Mesothelial cell of epicardium (in vitro differentiated cells): ENCODE measurements at regions not wholly inside any gene's neighbourhood (a gene's known extent, or its start where the extent isn't known, plus 50 kb on each side); places are given as distances from the start of the nearest gene placed in this dataset.

Experiments used
- DNase-seq, 2 experiments: peaks; one replicate each; pipeline ENCODE4 v3.0.0; 2021; ENCODE audit warnings: low spot score in 2 of 2; ENCODE audit not compliant: unreplicated experiment in 2 of 2
- H3K27ac Mint-ChIP-seq: 2 replicates; pipeline ENCODE4 v1.8.0; 2021; ENCODE audit warnings: mixed read lengths
- H3K27me3 Mint-ChIP-seq: 2 replicates; pipeline ENCODE4 v1.8.0; 2021; ENCODE audit warnings: low read depth, mixed read lengths
- H3K36me3 Mint-ChIP-seq: 2 replicates; pipeline ENCODE4 v1.8.0; 2021; ENCODE audit warnings: mixed read lengths
- H3K4me1 Mint-ChIP-seq: 2 replicates; pipeline ENCODE4 v1.8.0; 2021; ENCODE audit warnings: mixed read lengths
- H3K4me3 Mint-ChIP-seq: 2 replicates; pipeline ENCODE4 v1.8.0; 2021; ENCODE audit warnings: mild to moderate bottlenecking, moderate library complexity, mixed read lengths
- H3K9me3 Mint-ChIP-seq: 2 replicates; pipeline ENCODE4 v1.8.0; 2021; ENCODE audit warnings: mixed read lengths
- TF ChIP-seq, protein P1 (sequence below): fragments of 200-600 bp; sonication (generic); IDR thresholded peaks from one replicate; pipeline ENCODE4 v1.5.0; 2021; ENCODE audit warnings: antibody characterized with exemption; ENCODE audit not compliant: unreplicated experiment

DNA sequence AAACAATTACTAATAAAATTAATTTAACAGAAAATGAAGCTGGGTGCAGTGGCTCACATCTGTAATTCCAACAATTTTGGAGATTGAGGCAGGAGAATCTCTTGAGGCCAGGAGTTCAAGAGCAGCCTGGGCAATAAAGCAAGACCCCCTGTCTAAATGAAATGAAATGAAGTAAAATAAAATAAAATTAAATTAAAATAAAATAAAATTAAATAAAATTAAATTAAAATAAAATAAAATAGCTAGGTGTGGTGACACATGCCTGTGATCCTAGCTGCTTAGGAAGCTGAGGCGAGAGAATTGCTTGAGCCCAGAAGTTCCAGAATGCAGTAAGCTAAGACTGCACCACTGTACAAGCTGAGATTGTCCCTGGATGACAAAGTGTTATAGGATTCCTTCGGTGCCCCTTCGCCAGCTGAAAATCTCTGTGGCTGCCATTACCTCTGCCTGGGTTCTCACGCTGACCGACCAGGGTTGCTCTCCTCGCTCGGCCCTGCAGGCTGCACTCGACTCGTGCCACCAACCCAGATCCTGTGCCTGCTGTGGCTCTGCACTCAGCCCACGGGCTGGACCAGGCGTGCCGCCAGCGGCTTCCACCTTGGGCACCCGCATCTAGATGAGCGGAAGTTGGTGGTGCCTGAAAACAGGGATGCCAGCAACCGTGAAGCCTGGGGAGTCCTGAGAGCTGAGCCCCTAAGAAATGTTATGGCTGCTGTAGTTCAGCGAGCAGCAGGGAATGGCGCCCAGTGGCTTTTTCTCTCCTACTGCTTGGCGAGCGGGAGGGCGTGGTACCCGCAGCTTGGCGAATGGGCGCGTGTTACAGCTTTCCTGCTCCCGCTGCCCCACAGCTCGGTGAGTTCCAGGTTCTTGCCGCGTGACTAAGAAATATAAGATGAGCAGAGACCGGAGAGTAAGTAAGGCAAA, 539.2 kb upstream of the PCDH9 start:
- DNase-seq, result no peak
- TF ChIP-seq, protein P1, sequence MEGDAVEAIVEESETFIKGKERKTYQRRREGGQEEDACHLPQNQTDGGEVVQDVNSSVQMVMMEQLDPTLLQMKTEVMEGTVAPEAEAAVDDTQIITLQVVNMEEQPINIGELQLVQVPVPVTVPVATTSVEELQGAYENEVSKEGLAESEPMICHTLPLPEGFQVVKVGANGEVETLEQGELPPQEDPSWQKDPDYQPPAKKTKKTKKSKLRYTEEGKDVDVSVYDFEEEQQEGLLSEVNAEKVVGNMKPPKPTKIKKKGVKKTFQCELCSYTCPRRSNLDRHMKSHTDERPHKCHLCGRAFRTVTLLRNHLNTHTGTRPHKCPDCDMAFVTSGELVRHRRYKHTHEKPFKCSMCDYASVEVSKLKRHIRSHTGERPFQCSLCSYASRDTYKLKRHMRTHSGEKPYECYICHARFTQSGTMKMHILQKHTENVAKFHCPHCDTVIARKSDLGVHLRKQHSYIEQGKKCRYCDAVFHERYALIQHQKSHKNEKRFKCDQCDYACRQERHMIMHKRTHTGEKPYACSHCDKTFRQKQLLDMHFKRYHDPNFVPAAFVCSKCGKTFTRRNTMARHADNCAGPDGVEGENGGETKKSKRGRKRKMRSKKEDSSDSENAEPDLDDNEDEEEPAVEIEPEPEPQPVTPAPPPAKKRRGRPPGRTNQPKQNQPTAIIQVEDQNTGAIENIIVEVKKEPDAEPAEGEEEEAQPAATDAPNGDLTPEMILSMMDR, result no peak
- Mint-ChIP-seq H3K27ac (no peak overlapping the region), H3K4me1 (no peaks in the 10 kb centered on the region), H3K27me3 (no peaks in the 10 kb centered on the region), H3K36me3 (peaks cover 1% of the 10 kb centered on the region), H3K4me3 (no peak overlapping the region), H3K9me3 (peaks cover 10% of the 10 kb centered on the region)

DNA sequence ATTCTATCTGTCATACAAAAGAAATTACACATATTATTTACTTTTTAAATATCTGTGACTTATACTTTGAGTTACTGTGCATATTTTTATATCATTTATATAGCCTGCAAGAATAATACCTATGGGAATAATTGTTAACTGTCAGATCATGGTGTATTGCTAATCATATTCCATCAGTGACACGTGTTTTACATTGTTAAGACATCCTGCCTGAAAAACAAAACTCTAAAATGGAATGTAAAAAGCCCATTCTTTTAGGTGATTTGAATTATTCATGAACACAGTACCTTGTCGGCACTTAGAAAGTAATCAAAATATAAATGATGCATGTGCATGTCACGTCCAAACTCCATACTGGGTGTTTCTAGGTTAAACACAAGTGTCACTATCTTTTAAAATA, 533.8 kb upstream of the PCDH9 start:
- Mint-ChIP-seq H3K27me3 (no peaks in the 10 kb centered on the region), H3K9me3 (peaks cover 3% of the 10 kb centered on the region), H3K4me3 (no peak overlapping the region), H3K27ac (no peak overlapping the region), H3K36me3 (no peaks in the 10 kb centered on the region), H3K4me1 (no peaks in the 10 kb centered on the region)
- TF ChIP-seq, protein P1, result no peak
- no peak for DNase-seq

DNA sequence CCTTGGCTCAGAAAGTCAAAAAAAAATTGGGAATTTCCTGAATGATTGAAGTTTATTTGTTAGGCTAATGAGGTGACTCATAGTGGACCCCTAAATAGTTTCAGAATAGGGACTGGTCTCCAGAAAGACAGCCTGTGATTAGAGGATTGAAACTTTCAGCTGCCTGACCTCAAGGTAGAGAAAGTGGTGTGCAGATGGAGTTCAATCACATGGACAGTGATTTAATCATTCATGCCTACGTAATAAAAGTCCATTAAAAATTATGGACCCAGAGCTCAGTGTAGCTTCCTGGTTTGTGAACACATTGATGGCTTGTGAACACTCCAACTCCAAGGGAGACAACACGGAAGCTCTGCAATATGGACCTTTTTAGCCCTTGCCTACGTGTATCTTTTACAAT, 533.2 kb upstream of the PCDH9 start:
- Mint-ChIP-seq H3K9me3 (peaks cover 3% of the 10 kb centered on the region), H3K4me3 (no peak overlapping the region), H3K27me3 (no peaks in the 10 kb centered on the region), H3K27ac (no peak overlapping the region), H3K36me3 (no peaks in the 10 kb centered on the region), H3K4me1 (no peaks in the 10 kb centered on the region)
- TF ChIP-seq, protein P1, result no peak
- DNase-seq, result no peak

DNA sequence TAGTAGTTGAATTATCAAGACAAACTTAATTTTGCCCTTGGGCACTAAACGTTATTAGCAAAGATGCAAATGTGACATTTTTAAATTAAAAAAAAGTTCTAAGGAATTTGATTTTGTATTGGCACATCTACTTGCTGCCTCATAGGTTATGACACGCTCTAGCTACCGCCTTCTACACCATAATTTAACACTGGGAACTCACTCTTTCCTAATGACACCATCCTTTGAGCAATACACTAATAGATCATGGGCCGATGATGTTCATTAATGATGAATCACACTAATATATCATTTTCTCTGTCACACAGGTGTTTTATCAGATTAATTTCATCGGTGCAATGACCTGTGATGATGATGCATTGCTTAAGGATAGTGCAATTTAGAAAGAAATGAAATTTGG, 528.8 kb upstream of the PCDH9 start:
- Mint-ChIP-seq H3K4me1 (peaks cover 3% of the 10 kb centered on the region), H3K27ac (no peak overlapping the region), H3K9me3 (peaks cover 14% of the 10 kb centered on the region), H3K4me3 (no peak overlapping the region), H3K36me3 (no peaks in the 10 kb centered on the region), H3K27me3 (no peaks in the 10 kb centered on the region)
- TF ChIP-seq, protein P1, result no peak
- DNase-seq, result no peak

DNA sequence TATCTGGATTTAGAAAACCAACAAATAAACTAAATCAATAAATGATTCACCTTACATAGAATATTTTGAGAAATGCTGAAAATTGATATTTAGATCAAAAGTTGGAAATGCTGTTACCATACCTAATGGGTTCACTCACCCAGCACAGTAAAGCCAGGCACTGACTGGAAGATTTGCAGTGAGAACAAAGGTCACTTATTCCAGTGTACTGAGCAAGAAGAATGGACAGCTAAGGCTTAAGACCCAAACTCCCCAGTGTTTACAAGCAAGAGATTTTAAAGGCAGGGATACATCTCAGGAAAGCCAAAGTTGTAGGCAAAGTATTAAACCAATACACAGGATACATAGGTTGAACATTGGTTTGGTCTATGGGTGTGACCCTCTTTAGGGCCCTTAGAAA, 523.9 kb upstream of the PCDH9 start:
- no peaks in the 10 kb centered on the region for H3K27me3 Mint-ChIP-seq
- peaks cover 3% of the 10 kb centered on the region for H3K4me1 Mint-ChIP-seq
- no peak overlapping the region for H3K27ac Mint-ChIP-seq
- H3K4me3 Mint-ChIP-seq, result no peak overlapping the region
- no peaks in the 10 kb centered on the region for H3K36me3 Mint-ChIP-seq
- DNase-seq, result no peak
- H3K9me3 Mint-ChIP-seq, result peaks cover 19% of the 10 kb centered on the region
- TF ChIP-seq, protein P1, result no peak
